Glutamatergic neuron (in vitro differentiated cells): ENCODE measurements at regions not wholly inside any gene's neighbourhood (a gene's known extent, or its start where the extent isn't known, plus 50 kb on each side); places are given as distances from the start of the nearest gene placed in this dataset.
"Not testable (repeated sequence)": the region's sequence is repeated elsewhere in the genome, so short reads cannot be mapped to it uniquely, and the experiment has no call there.

Source experiments
- DNase-seq: peaks from one replicate; pipeline ENCODE4 v3.0.0; 2022
- H3K27ac Mint-ChIP-seq: one replicate; pipeline ENCODE4 v1.8.0; 2020; ENCODE audit warnings: mild to moderate bottlenecking, mixed read lengths, inconsistent platforms; ENCODE audit not compliant: unreplicated experiment
- H3K27me3 Mint-ChIP-seq: one replicate; pipeline ENCODE4 v1.8.0; 2020; ENCODE audit warnings: mild to moderate bottlenecking, moderate library complexity, mixed read lengths, inconsistent platforms; ENCODE audit not compliant: unreplicated experiment
- H3K36me3 Mint-ChIP-seq: one replicate; pipeline ENCODE4 v1.8.0; 2020; ENCODE audit warnings: mild to moderate bottlenecking, mixed read lengths, inconsistent platforms; ENCODE audit not compliant: unreplicated experiment
- H3K4me1 Mint-ChIP-seq: one replicate; pipeline ENCODE4 v1.8.0; 2020; ENCODE audit warnings: mild to moderate bottlenecking, low read depth, mixed read lengths, inconsistent platforms; ENCODE audit not compliant: unreplicated experiment
- H3K4me3 Mint-ChIP-seq: one replicate; pipeline ENCODE4 v1.8.0; 2020; ENCODE audit warnings: mild to moderate bottlenecking, mixed read lengths, inconsistent platforms; ENCODE audit not compliant: unreplicated experiment
- H3K9me3 Mint-ChIP-seq: one replicate; pipeline ENCODE4 v1.8.0; 2020; ENCODE audit warnings: mild to moderate bottlenecking, moderate library complexity, mixed read lengths, inconsistent platforms; ENCODE audit not compliant: unreplicated experiment
- TF ChIP-seq, protein P1 (sequence below): fragments of 200-600 bp; sonication (generic); IDR thresholded peaks from one replicate; pipeline ENCODE4 v1.5.0; 2021; ENCODE audit not compliant: partially characterized antibody, unreplicated experiment

DNA sequence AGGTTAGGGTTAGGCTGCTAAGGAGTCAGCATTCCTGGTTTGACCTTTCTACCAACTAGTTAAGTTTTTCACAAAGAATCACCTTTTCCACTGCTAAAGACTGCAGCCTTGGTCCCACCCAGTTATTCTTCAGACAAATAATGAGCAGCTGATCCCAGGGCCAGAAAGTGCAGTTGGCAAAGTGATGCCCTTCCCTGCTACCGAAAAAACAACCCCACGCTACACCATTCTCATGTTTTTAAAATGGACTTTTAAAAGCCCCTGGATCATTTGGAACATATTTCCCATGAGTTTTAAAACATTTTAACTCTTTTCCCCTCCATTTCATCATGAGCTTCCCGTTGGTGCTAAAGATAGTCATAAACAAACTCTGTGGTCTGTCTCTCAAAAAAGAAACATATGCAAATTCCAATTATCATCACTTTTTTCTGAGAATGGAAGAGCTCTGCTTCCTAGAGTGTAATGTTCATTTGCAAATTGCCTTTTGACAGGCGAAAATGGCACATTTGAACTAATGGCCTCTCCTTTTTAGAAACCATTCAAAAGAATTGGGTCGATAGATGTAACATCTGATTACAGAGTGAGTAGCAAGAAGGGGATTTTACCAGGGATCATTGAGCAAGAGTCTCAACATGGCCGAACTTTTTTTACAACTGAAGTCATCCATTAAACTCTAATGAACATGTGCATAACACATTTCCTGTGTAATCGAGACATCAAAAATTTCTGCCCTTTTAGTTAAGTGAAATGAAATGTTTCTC, 129.3 kb upstream of the RAP1B start:
- H3K27ac Mint-ChIP-seq: no peak overlapping the region
- no peaks in the 10 kb centered on the region for H3K36me3 Mint-ChIP-seq
- H3K4me3 Mint-ChIP-seq: no peak overlapping the region
- H3K27me3 Mint-ChIP-seq: no peaks in the 10 kb centered on the region
- DNase-seq: no peak
- no peaks in the 10 kb centered on the region for H3K9me3 Mint-ChIP-seq
- peaks cover 4% of the 10 kb centered on the region for H3K4me1 Mint-ChIP-seq
- TF ChIP-seq, protein P1, sequence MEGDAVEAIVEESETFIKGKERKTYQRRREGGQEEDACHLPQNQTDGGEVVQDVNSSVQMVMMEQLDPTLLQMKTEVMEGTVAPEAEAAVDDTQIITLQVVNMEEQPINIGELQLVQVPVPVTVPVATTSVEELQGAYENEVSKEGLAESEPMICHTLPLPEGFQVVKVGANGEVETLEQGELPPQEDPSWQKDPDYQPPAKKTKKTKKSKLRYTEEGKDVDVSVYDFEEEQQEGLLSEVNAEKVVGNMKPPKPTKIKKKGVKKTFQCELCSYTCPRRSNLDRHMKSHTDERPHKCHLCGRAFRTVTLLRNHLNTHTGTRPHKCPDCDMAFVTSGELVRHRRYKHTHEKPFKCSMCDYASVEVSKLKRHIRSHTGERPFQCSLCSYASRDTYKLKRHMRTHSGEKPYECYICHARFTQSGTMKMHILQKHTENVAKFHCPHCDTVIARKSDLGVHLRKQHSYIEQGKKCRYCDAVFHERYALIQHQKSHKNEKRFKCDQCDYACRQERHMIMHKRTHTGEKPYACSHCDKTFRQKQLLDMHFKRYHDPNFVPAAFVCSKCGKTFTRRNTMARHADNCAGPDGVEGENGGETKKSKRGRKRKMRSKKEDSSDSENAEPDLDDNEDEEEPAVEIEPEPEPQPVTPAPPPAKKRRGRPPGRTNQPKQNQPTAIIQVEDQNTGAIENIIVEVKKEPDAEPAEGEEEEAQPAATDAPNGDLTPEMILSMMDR: no peak

DNA sequence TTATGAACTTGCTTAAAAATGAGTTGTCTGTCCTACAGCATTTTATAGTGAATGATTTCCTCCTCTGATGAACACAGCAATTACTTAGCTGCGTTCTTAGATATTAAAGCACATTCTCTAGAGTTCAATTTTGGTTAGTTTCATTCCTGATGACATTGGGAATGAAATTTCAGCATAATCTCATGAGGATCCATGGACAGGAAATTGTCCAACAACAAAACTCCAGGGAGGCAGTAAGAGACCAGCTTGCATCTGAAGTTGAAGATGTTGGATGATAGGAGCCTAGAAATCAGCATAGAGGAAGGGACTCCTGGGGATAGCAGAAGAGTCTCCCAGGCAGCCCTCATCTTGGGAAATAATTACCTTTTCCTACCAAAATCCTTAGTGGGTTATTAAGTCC, 128.7 kb upstream of the RAP1B start:
- Mint-ChIP-seq H3K27ac (peak overlapping the region; percentile 18), H3K27me3 (no peaks in the 10 kb centered on the region), H3K4me1 (peaks cover 4% of the 10 kb centered on the region), H3K36me3 (no peaks in the 10 kb centered on the region), H3K4me3 (no peak overlapping the region), H3K9me3 (no peaks in the 10 kb centered on the region)
- TF ChIP-seq, protein P1: no peak
- no peak for DNase-seq

DNA sequence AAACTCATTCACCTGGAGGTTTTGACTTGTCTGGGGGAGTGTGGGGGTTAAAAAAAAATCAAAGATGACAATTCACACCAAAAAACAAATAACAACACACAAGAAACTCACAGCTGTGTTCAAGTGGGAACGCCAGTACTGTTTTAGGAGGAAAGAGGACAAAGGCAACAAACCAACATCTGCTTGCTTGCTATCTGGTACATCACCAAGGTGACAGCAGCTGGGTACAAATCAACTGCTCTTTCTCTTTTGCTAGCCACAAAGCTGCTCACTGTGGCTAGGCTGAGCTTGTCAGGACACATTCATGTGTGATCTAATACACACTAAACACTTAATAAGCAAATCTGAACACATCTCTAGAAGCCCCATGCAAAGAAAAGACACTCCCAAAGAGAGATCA, 128.0 kb upstream of the RAP1B start:
- peaks cover 4% of the 10 kb centered on the region for H3K4me1 Mint-ChIP-seq
- TF ChIP-seq, protein P1: no peak
- no peak overlapping the region for H3K4me3 Mint-ChIP-seq
- DNase-seq: no peak
- no peaks in the 10 kb centered on the region for H3K27me3 Mint-ChIP-seq
- no peaks in the 10 kb centered on the region for H3K9me3 Mint-ChIP-seq
- H3K36me3 Mint-ChIP-seq: no peaks in the 10 kb centered on the region
- H3K27ac Mint-ChIP-seq: peak overlapping the region; percentile 38

DNA sequence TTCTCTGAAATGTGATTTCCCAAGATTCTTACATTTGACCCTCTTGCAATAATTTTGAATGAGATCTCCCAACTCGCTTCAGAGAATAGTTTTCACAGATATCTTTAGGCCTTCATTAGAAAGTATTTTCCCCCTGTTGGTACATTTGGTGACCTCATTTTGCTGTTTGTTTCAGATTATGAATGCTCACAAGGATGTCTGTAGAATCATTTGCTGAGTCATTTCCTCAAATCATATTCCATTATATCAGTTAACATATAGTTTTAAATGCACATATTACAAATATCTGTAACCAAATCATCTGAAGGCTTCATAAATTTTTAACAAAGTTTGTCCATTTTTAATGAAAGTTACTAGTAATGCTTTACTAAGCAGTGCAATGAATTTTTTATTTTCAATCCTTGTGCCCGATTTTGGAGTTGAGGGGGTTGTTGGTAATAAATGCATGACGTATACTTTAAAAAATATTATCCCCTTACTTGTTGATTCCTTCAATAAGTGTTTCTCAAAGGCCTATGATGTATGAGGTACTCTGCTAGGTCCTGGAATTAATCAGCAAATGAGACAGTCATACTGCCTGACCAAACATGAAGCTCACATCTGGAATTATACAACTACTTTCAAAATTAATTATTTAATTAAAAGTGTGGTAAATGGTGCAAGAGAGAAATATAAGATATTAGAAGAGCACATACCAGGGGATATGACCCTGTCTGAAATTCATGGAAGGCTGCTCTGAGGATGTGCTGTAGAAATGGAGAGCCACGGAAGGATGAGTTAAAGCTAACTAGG, 126.9 kb upstream of the RAP1B start:
- Mint-ChIP-seq H3K27ac (no peak overlapping the region), H3K4me3 (no peak overlapping the region), H3K9me3 (no peaks in the 10 kb centered on the region), H3K36me3 (no peaks in the 10 kb centered on the region), H3K4me1 (peaks cover 4% of the 10 kb centered on the region), H3K27me3 (no peaks in the 10 kb centered on the region)
- TF ChIP-seq, protein P1: no peak
- no peak for DNase-seq

DNA sequence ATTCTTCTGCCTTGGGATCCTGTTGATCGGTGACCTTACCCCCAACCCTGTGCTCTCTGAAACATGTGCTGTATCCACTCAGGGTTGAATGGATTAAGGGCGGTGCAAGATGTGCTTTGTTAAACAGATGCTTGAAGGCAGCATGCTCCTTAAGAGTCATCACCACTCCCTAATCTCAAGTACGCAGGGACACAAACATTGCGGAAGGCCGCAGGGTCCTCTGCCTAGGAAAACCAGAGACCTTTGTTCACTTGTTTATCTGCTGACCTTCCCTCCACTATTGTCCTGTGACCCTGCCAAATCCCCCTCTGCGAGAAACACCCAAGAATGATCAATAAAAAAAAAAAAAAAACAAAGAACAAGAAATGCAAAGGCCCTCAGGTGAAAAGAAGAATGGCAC, 126.1 kb upstream of the RAP1B start:
- H3K27me3 Mint-ChIP-seq, H3K36me3 Mint-ChIP-seq, H3K27ac Mint-ChIP-seq, H3K9me3 Mint-ChIP-seq, DNase-seq, H3K4me1 Mint-ChIP-seq, H3K4me3 Mint-ChIP-seq: not testable (repeated sequence)

DNA sequence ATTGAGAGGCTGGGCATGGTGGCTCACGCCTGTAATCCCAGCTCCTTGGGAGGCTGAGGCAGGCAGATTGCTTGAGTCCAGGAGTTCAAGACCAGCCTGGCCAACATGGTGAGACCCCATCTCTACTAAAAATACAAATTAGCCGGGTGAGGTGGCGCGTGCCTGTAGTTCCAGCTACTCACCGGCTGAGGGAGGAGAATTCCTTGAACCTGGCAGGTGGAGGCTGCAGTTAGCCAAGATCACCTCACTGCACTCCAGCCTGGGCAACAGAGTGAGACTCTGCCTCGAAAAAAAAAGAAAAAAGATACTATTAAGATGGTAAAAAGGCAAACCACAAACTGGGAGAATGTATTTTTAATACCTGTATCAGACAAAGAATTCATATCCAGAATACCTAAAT, 124.2 kb upstream of the RAP1B start:
- not testable (repeated sequence) for DNase-seq, H3K27ac Mint-ChIP-seq, H3K4me1 Mint-ChIP-seq, H3K4me3 Mint-ChIP-seq, H3K36me3 Mint-ChIP-seq, H3K27me3 Mint-ChIP-seq, H3K9me3 Mint-ChIP-seq
